Inflammatory macrophage treated with lipopolysaccharide for 4 hours (primary cell): ENCODE measurements at regions not wholly inside any gene's neighbourhood (a gene's known extent, or its start where the extent isn't known, plus 50 kb on each side); places are given as distances from the start of the nearest gene placed in this dataset.
A peak's percentile ranks its signal among the peaks of the same experiment; 100 is the strongest.
"Not testable (repeated sequence)": the region's sequence is repeated elsewhere in the genome, so short reads cannot be mapped to it uniquely, and the experiment has no call there.

Experiments
- DNase-seq: peaks from one replicate; pipeline ENCODE4 v3.0.0-alpha.2; 2020

GRCh38 chr5:104859437-104859836, 1296.8 kb upstream of the NUDT12 start:
- DNase-seq = peak; percentile 6

GRCh38 chr5:104852099-104852498, 1289.5 kb upstream of the NUDT12 start:
- DNase-seq = not testable (repeated sequence)

- DNase-seq = no peak
Observed at GRCh38 chr5:104845541-104845940, 1283.0 kb upstream of the NUDT12 start.

- no peak for DNase-seq
Observed at GRCh38 chr5:104843822-104844221, 1281.2 kb upstream of the NUDT12 start.

GRCh38 chr5:104840284-104840683, 1277.7 kb upstream of the NUDT12 start:
- no peak for DNase-seq

- not testable (repeated sequence) for DNase-seq
Observed at GRCh38 chr5:104831515-104831914, 1268.9 kb upstream of the NUDT12 start.

GRCh38 chr5:104821606-104822005, 1259.0 kb upstream of the NUDT12 start:
- DNase-seq = no peak

GRCh38 chr5:104817127-104817526, 1254.5 kb upstream of the NUDT12 start:
- DNase-seq = no peak

- no peak for DNase-seq
Observed at GRCh38 chr5:104815212-104815611, 1252.6 kb upstream of the NUDT12 start.

GRCh38 chr5:104800440-104801048, 1238.0 kb upstream of the NUDT12 start:
- DNase-seq = no peak

- DNase-seq = no peak
Observed at GRCh38 chr5:104793755-104794080, 1231.1 kb upstream of the NUDT12 start.

- DNase-seq = no peak
Observed at GRCh38 chr5:104793031-104793754, 1230.6 kb upstream of the NUDT12 start.

- DNase-seq = no peak
Observed at GRCh38 chr5:104789366-104789765, 1226.8 kb upstream of the NUDT12 start.

GRCh38 chr5:104785097-104785496, 1222.5 kb upstream of the NUDT12 start:
- no peak for DNase-seq

GRCh38 chr5:104774372-104774771, 1211.8 kb upstream of the NUDT12 start:
- no peak for DNase-seq

- no peak for DNase-seq
Observed at GRCh38 chr5:104764197-104764596, 1201.6 kb upstream of the NUDT12 start.

- no peak for DNase-seq
Observed at GRCh38 chr5:104763216-104763615, 1200.6 kb upstream of the NUDT12 start.

GRCh38 chr5:104757915-104758314, 1195.3 kb upstream of the NUDT12 start:
- no peak for DNase-seq

GRCh38 chr5:104755806-104756205, 1193.2 kb upstream of the NUDT12 start:
- DNase-seq = no peak

GRCh38 chr5:104754311-104754995, 1191.9 kb upstream of the NUDT12 start:
- no peak for DNase-seq

GRCh38 chr5:104751969-104752368, 1189.4 kb upstream of the NUDT12 start:
- DNase-seq = no peak

- no peak for DNase-seq
Observed at GRCh38 chr5:104739905-104740304, 1177.3 kb upstream of the NUDT12 start.

GRCh38 chr5:104739503-104739902, 1176.9 kb upstream of the NUDT12 start:
- DNase-seq = no peak

GRCh38 chr5:104736073-104736472, 1173.5 kb upstream of the NUDT12 start:
- DNase-seq = no peak
